GM18858 (cell line): ENCODE measurements at regions not wholly inside any gene's neighbourhood (a gene's known extent, or its start where the extent isn't known, plus 50 kb on each side); places are given as distances from the start of the nearest gene placed in this dataset.
"Not testable (repeated sequence)": the region's sequence is repeated elsewhere in the genome, so short reads cannot be mapped to it uniquely, and the experiment has no call there.

Source experiments
- ATAC-seq: cut with Tn5 transposase; IDR thresholded peaks from one replicate; pipeline ENCODE4 v1.9.1; 2021; ENCODE audit not compliant: unreplicated experiment

- not testable (repeated sequence) for ATAC-seq
Measured at GRCh38 chr2:66632882-66633281, 198.0 kb downstream of the MEIS1 start.

- ATAC-seq = no peak
Measured at GRCh38 chr2:66633631-66634030, 198.7 kb downstream of the MEIS1 start.

GRCh38 chr2:66634784-66635183 lies 199.9 kb downstream of the MEIS1 start:
- ATAC-seq = no peak

DNA sequence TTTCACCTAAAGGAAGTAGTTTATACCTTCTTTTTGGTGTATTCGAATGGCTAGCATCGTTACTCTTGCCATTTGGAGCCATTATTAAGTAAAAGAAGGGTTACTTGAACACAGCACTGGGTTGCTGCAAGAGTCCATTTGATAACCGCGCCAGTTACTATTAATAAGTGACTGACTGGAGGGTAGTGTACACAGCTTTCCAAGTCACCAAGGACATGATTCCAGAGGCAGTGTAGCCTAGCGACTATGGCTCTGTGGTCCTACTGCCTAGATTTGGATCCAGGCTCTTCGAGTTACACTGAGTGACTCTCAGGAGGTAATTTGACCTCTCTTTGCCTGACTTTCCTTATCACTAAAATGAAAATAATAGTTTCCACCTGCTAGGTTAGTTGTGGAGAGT lies 206.8 kb downstream of the MEIS1 start:
- no peak for ATAC-seq

- ATAC-seq = not testable (repeated sequence)
Measured at GRCh38 chr2:66648081-66648480, 213.2 kb downstream of the MEIS1 start.

- no peak for ATAC-seq
Measured at GRCh38 chr2:66649006-66649405, 214.1 kb downstream of the MEIS1 start.

DNA sequence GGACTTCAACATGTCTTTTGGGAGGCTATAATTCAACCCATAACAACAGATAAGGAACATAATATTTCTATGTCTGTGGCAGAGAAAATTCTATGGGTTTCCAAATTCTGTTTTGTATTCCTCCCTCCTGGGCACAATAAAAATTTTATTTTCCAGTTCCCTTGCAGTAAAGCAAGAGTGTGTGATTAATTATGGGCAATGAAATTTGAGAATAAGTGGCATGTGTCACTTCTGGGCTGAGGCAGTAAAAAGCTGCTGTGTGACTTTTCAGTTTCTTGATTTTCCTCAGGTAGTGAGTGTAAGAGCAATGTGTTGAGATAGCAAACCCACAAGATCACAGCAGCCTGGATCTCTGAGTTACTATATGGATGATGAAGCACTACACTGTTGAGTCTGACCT lies 216.4 kb downstream of the MEIS1 start:
- ATAC-seq = no peak

DNA sequence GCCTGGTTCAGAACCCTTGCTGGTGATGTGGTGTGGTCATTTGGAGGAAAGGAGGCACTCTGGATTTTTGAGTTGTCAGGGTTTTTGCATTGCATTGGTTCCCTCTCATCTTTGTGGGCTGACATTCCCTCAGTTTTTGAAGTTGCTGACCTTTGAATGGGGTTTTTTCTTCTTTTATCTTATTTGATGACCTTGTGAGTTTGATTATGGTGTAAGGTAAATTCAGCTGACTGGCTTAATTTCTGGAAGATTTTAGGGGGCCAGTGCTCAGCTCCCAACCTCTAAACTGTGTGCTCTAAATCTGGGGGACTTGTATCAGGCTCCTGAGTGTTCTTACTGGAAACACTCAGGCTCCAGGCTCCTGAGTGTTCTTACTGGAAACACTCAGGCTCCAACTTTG lies 225.9 kb downstream of the MEIS1 start:
- no peak for ATAC-seq

GRCh38 chr2:66661253-66662173 lies 226.6 kb downstream of the MEIS1 start:
- no peak for ATAC-seq

- ATAC-seq = no peak
Measured at GRCh38 chr2:66665124-66665984, 230.4 kb downstream of the MEIS1 start.

- no peak for ATAC-seq
Measured at GRCh38 chr2:66667301-66667700, 232.4 kb downstream of the MEIS1 start.

DNA sequence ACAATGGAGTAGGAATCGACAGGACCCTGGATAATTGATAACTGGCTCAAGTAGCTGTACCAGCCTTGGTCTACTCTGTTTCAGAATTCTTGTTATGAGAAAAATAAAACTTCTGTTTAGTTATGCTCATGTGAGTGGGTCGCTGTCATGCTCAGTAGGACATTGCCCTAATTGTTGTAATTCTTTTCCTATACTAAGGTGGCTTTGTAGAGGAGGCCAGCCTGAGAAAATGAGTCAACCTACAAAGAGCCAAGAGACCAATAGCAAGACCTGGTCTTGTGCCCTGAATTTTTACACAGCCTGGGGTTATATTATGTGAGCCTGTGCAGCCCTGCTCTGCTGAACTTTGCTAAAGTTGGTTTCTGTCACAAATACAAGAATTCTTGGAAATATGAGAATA lies 238.4 kb downstream of the MEIS1 start:
- ATAC-seq = no peak

- no peak for ATAC-seq
Measured at GRCh38 chr2:66674087-66674486, 239.2 kb downstream of the MEIS1 start.

DNA sequence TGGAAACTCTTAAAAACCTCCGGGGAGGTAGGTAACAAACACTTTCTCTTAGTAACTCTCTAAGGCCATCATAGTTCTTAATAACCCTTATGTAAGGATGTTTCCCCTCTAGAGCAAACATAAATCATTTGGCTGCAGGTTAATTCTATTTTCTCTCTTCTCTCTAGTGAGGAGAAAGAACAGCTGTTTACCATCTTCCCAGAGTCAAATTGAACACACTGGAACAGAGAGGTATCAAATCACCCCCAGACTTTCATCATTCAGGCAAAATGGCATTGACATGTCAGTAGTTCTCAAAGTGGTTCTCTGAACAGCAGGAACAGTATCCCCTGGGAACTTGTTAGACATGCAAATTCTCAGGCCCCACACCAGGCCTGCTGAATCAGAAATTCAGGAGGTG lies 240.7 kb downstream of the MEIS1 start:
- no peak for ATAC-seq

GRCh38 chr2:66679442-66679841 lies 244.5 kb downstream of the MEIS1 start:
- no peak for ATAC-seq

DNA sequence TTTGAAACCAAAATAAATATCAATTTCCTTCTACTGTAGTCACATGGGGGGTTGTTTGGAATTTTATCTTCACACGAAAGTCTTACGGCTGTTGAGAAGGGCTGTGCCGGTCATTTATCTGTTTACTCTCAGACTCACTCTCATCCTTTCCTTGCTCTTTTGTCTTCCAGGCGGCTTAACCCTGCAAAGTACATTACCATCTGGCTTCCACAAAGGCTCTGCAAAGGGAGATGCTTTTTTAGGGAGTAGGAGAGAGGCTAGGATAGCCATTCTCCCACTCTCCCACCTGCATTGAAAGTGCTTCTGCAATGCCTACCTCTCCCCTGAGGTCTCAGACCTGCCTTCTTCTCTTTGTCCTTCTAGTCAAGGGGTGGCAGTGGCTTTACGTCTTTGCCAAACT lies 247.6 kb downstream of the MEIS1 start:
- no peak for ATAC-seq

DNA sequence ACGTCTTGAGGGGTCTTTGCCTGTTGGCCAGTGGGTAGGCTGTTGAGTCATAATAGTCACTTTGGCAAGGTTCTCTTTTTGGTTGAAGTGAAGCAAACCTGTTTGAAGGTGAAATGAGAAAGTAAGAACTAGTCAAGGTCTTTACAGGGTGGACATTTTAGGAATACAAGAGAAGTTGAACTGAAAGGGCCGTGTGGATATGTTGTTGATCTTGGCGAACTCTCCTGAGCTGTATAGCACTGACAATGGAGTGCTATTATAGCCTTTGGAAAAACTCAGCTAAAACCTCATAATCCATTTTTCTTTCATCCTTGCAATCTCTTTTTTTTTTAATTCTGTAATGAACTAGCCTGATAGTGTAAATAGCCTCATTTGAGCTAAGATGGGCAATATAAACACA lies 248.1 kb downstream of the MEIS1 start:
- no peak for ATAC-seq

GRCh38 chr2:66683599-66683998 lies 248.7 kb downstream of the MEIS1 start:
- no peak for ATAC-seq

GRCh38 chr2:66684289-66684688 lies 249.4 kb downstream of the MEIS1 start:
- no peak for ATAC-seq

DNA sequence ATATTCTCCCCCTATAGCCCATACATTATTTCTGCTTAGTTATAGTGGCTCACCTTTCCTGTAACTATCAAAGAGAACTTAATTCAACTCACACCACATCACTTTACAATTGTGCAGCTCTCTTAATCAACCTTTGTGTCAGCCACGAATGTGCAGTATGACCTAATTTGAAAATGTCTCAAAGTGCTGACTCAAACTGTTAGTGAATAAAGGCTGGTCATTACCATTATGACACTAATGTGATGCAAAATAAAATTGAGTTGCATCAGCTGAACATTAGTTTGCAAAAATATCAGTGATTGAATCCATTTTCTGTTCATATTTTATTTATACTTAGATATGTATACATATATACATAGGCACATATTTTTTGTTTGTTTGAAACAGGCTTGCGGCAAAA lies 251.8 kb downstream of the MEIS1 start:
- no peak for ATAC-seq

- no peak for ATAC-seq
Measured at GRCh38 chr2:66688951-66689350, 254.0 kb downstream of the MEIS1 start.

DNA sequence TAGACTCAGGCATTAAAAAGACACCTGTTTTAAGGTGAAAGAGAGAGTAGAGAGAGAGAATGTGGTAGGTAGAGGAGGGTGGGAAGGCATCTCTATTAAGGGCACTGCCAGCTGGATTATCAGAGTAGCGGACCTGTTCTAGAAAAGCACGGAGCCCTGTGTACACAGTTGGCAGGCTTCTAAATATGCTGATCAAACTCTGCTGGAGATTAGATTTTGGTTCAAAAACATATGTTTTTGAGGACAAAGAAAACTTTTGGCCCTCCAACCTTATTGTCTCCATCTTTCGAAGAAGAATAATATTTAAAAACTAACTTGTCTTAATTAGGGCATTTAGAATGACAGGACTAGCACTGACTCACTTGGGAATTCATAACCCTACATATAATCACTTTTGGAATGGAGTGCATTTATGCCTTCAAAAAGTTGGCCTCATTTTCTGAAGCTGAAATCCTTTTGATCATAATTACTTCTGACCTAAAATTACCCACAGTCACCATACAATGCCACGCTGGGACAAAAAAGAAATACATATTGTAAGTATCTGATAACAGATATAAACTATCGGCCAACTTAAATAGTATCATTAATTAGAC lies 254.6 kb downstream of the MEIS1 start:
- no peak for ATAC-seq
